ENCODE measurements at regions not wholly inside any gene's neighbourhood (a gene's known extent, or its start where the extent isn't known, plus 50 kb on each side); places are given as distances from the start of the nearest gene placed in this dataset.
"Not testable (repeated sequence)": the region's sequence is repeated elsewhere in the genome, so short reads cannot be mapped to it uniquely, and the experiment has no call there.

- 80 to 81% methylated on average over 5 of the region's 5 CpGs for WGBS, 2 donors
- H3K9me3 ChIP-seq, result no peaks in the 10 kb centered on the region
- H3K27me3 ChIP-seq, result no peaks in the 10 kb centered on the region
- TF ChIP-seq POLR2A (IDR thresholded peaks at IDR 0.05) (no peak), CTCF (IDR thresholded peaks at IDR 0.05) (no peak), EP300 (IDR thresholded peaks at IDR 0.05) (no peak)
- no peak overlapping the region for H3K4me3 ChIP-seq
- DNase-seq (ENCODE audit: low spot score in 2 of 2), result no peak
- no peaks in the 10 kb centered on the region for H3K4me1 ChIP-seq
- no peaks in the 10 kb centered on the region for H3K36me3 ChIP-seq
- H3K27ac ChIP-seq, result no peak overlapping the region
Measured at GRCh38 chr4:27119239-27119638, 258.6 kb downstream of the STIM2 start.

GRCh38 chr4:27121830-27122229 lies 261.2 kb downstream of the STIM2 start:
- Histone ChIP-seq H3K27me3 (no peaks in the 10 kb centered on the region), H3K4me1 (no peaks in the 10 kb centered on the region), H3K4me3 (no peak overlapping the region), H3K27ac (no peak overlapping the region), H3K36me3 (no peaks in the 10 kb centered on the region), H3K9me3 (no peaks in the 10 kb centered on the region)
- TF ChIP-seq EP300 (IDR thresholded peaks at IDR 0.05) (no peak), CTCF (IDR thresholded peaks at IDR 0.05) (no peak), POLR2A (IDR thresholded peaks at IDR 0.05) (no peak)
- DNase-seq (ENCODE audit: low spot score in 2 of 2), result no peak
- 72 to 81% methylated on average over 5 of the region's 5 CpGs for WGBS, 2 donors

GRCh38 chr4:27123123-27123768 lies 262.6 kb downstream of the STIM2 start:
- 31 to 41% methylated on average over 3 of the region's 3 CpGs for WGBS, 2 donors
- Histone ChIP-seq H3K27me3 (no peaks in the 10 kb centered on the region), H3K9me3 (no peaks in the 10 kb centered on the region), H3K36me3 (no peaks in the 10 kb centered on the region), H3K4me1 (no peaks in the 10 kb centered on the region), H3K27ac (no peak overlapping the region), H3K4me3 (no peak overlapping the region)
- DNase-seq (ENCODE audit: low spot score in 2 of 2), result no peak
- no peak for TF ChIP-seq EP300 (IDR thresholded peaks at IDR 0.05)
- TF ChIP-seq CTCF (IDR thresholded peaks at IDR 0.05), result no peak

GRCh38 chr4:27123769-27124124 lies 263.1 kb downstream of the STIM2 start:
- Histone ChIP-seq H3K27me3 (no peaks in the 10 kb centered on the region), H3K4me1 (no peaks in the 10 kb centered on the region), H3K36me3 (no peaks in the 10 kb centered on the region), H3K4me3 (no peak overlapping the region), H3K27ac (no peak overlapping the region), H3K9me3 (no peaks in the 10 kb centered on the region)
- TF ChIP-seq EP300 (IDR thresholded peaks at IDR 0.05) (no peak), CTCF (IDR thresholded peaks at IDR 0.05) (no peak), POLR2A (IDR thresholded peaks at IDR 0.05) (no peak)
- DNase-seq (ENCODE audit: low spot score in 2 of 2), result no peak

GRCh38 chr4:27126895-27127294 lies 266.3 kb downstream of the STIM2 start:
- H3K9me3 ChIP-seq; H3K4me3 ChIP-seq; DNase-seq (ENCODE audit: low spot score in 2 of 2); H3K27me3 ChIP-seq; H3K27ac ChIP-seq; H3K36me3 ChIP-seq; H3K4me1 ChIP-seq: not testable (repeated sequence)
- 79 to 83% methylated on average over 4 of the region's 4 CpGs for WGBS, 2 donors

- 87 to 91% methylated on average over 5 of the region's 5 CpGs for WGBS, 2 donors
- TF ChIP-seq POLR2A (IDR thresholded peaks at IDR 0.05), result no peak
- TF ChIP-seq EP300 (IDR thresholded peaks at IDR 0.05), result no peak
- TF ChIP-seq CTCF (IDR thresholded peaks at IDR 0.05), result no peak
Measured at GRCh38 chr4:27128443-27128842, 267.8 kb downstream of the STIM2 start.

More at GRCh38 chr4:27128443-27128842, 267.8 kb downstream of the STIM2 start:
- Histone ChIP-seq H3K4me1 (no peaks in the 10 kb centered on the region), H3K27me3 (no peaks in the 10 kb centered on the region), H3K4me3 (no peak overlapping the region), H3K9me3 (no peaks in the 10 kb centered on the region), H3K36me3 (no peaks in the 10 kb centered on the region), H3K27ac (no peak overlapping the region)
- DNase-seq (ENCODE audit: low spot score in 2 of 2), result no peak

Data from tibial nerve (tissue), 4 donors.